ENCODE measurements at regions not wholly inside any gene's neighbourhood (a gene's known extent, or its start where the extent isn't known, plus 50 kb on each side); places are given as distances from the start of the nearest gene placed in this dataset.

GRCh38 chr12:107523775-107524535 lies 161.6 kb upstream of the PWP1 start:
- intact Hi-C loops (cut with DNase I): no loop called here
- TF ChIP-seq CTCF (IDR thresholded peaks at IDR 0.05) (no peak), POLR2A (IDR thresholded peaks at IDR 0.05) (no peak)
- no peak overlapping the region for H3K27ac ChIP-seq
- no peaks in the 10 kb centered on the region for H3K9me3 ChIP-seq (replicated peaks in 1 of 3)
- no peaks in the 10 kb centered on the region for H3K36me3 ChIP-seq (replicated peaks in 1 of 2)
- H3K27me3 ChIP-seq: no peaks in the 10 kb centered on the region
- H3K4me3 ChIP-seq: no peak overlapping the region
- no peak for DNase-seq
- no peaks in the 10 kb centered on the region for H3K4me1 ChIP-seq (replicated peaks in 1 of 2)
- 78 to 87% (median 84%) methylated on average over 7 to 8 of the region's 8 CpGs for WGBS, 4 donors

- WGBS, 4 donors: 76 to 80% (median 77%) methylated on average over 5 to 8 of the region's 8 CpGs
- no peak overlapping the region for H3K4me3 ChIP-seq
- no peaks in the 10 kb centered on the region for H3K36me3 ChIP-seq (replicated peaks in 1 of 2)
- no peaks in the 10 kb centered on the region for H3K9me3 ChIP-seq (replicated peaks in 1 of 3)
- no peak overlapping the region for H3K27ac ChIP-seq
- no peaks in the 10 kb centered on the region for H3K4me1 ChIP-seq (replicated peaks in 1 of 2)
- no peak for DNase-seq
- intact Hi-C loops (cut with DNase I): no loop called here
- no peaks in the 10 kb centered on the region for H3K27me3 ChIP-seq
- TF ChIP-seq CTCF (IDR thresholded peaks at IDR 0.05) (no peak), POLR2A (IDR thresholded peaks at IDR 0.05) (no peak)
These were observed 160.4 kb upstream of the PWP1 start for GRCh38 chr12:107525063-107525718.

- intact Hi-C loops (cut with DNase I): no loop called here
- H3K27ac ChIP-seq: no peak overlapping the region
- no peaks in the 10 kb centered on the region for H3K36me3 ChIP-seq (replicated peaks in 1 of 2)
- 60 to 79% (median 70%) methylated on average over 8 of the region's 8 CpGs for WGBS, 4 donors
- TF ChIP-seq CTCF (IDR thresholded peaks at IDR 0.05): no peak
- TF ChIP-seq POLR2A (IDR thresholded peaks at IDR 0.05): no peak
- no peaks in the 10 kb centered on the region for H3K9me3 ChIP-seq (replicated peaks in 1 of 3)
- no peak for DNase-seq
- no peaks in the 10 kb centered on the region for H3K27me3 ChIP-seq
- H3K4me3 ChIP-seq: no peak overlapping the region
- H3K4me1 ChIP-seq (replicated peaks in 1 of 2): peaks cover 3 to 4% of the 10 kb centered on the region in 2 donors
These were observed 159.7 kb upstream of the PWP1 start for GRCh38 chr12:107525719-107526554.

GRCh38 chr12:107526555-107527180 lies 158.9 kb upstream of the PWP1 start:
- Histone ChIP-seq H3K4me3 (no peak overlapping the region), H3K9me3 (replicated peaks in 1 of 3) (no peaks in the 10 kb centered on the region), H3K27ac (no peak overlapping the region), H3K4me1 (replicated peaks in 1 of 2) (peaks cover 4% of the 10 kb centered on the region in 2 donors), H3K36me3 (replicated peaks in 1 of 2) (no peaks in the 10 kb centered on the region), H3K27me3 (no peaks in the 10 kb centered on the region)
- WGBS, 4 donors: 87 to 96% (median 95%) methylated on average over 3 of the region's 3 CpGs
- TF ChIP-seq POLR2A (IDR thresholded peaks at IDR 0.05): no peak
- no peak for TF ChIP-seq CTCF (IDR thresholded peaks at IDR 0.05)
- intact Hi-C loops (cut with DNase I): no loop called here
- DNase-seq: no peak
